Heart left ventricle (tissue), 16 donors: ENCODE measurements at regions not wholly inside any gene's neighbourhood (a gene's known extent, or its start where the extent isn't known, plus 50 kb on each side); places are given as distances from the start of the nearest gene placed in this dataset.

Source experiments
- ATAC-seq, 4 donors: fragments of 200-7000 bp; cut with Tn5 transposase; one replicate each; pipeline ENCODE4 v1.9.1; 2020 to 2022; ENCODE audit warnings: moderate library complexity in 4 of 4, mild to moderate bottlenecking in 3 of 4, moderate number of reproducible peaks in 1 of 4
- DNase-seq, 5 donors: peaks; one replicate each; pipeline ENCODE4 v3.0.0-alpha.2; 2020
- H3K27ac ChIP-seq, 12 donors: fragments of 200-600 bp; sonication (generic) in 4 of 12; one replicate each; pipeline versions ENCODE4 v1.5.0 to v1.8.0; 2016 to 2022; ENCODE audit warnings: mild to moderate bottlenecking in 2 of 12
- H3K27me3 ChIP-seq, 9 donors: fragments of 200-600 bp; sonication (generic) in 2 of 9; one replicate each; pipeline versions ENCODE4 v1.5.1 to v1.8.0; 2016 to 2022; ENCODE audit warnings: mild to moderate bottlenecking in 3 of 9
- H3K36me3 ChIP-seq, 9 donors: fragments of 200-600 bp; sonication (generic) in 2 of 9; one replicate each; pipeline versions ENCODE4 v1.5.0 to v1.8.0; 2018 to 2022; ENCODE audit warnings: mild to moderate bottlenecking in 2 of 9
- H3K4me1 ChIP-seq, 12 donors: fragments of 200-600 bp; sonication (generic) in 4 of 12; one replicate each; pipeline versions ENCODE4 v1.5.0 to v1.8.0; 2016 to 2022; ENCODE audit warnings: mild to moderate bottlenecking in 3 of 12
- H3K4me3 ChIP-seq, 12 donors: fragments of 200-600 bp; sonication (generic) in 4 of 12; one replicate each; pipeline versions ENCODE4 v1.5.0 to v1.8.0; 2017 to 2022; ENCODE audit warnings: mild to moderate bottlenecking in 9 of 12, moderate library complexity in 4 of 12
- H3K9me3 ChIP-seq, 12 donors: fragments of 200-600 bp; sonication (generic) in 4 of 12; one replicate each; pipeline versions ENCODE4 v1.5.0 to v1.8.0; 2016 to 2022; ENCODE audit warnings: mild to moderate bottlenecking in 1 of 12
- CTCF ChIP-seq, 12 donors: fragments of 200-600 bp; sonication (generic) in 4 of 12; IDR thresholded peaks; one replicate each; pipeline versions ENCODE4 v1.5.0 to v1.8.0; 2018 to 2022; ENCODE audit warnings: antibody characterized with exemption in 12 of 12, mild to moderate bottlenecking in 5 of 12
- POLR2A ChIP-seq, 2 donors: fragments of 450-650 bp; IDR thresholded peaks; one replicate each; pipeline ENCODE4 v1.6.1; 2017; ENCODE audit warnings: antibody characterized with exemption in 2 of 2, mild to moderate bottlenecking in 2 of 2, moderate library complexity in 2 of 2
- WGBS, 4 donors: extraction: QIAGEN DNeasy Blood & Tissue Kit in 2 of 4; methylation state at CpG; one replicate each; pipeline versions ENCODE4 v1.1.5 to v1.1.7; 2013 to 2018; 5-methylcytosine and 5-hydroxymethylcytosine counted together
- intact Hi-C, 10 donors: fragments of 100-400 bp; cut with DNase I; formaldehyde crosslinking; loops; one replicate each; pipeline versions ENCODE4 v1.11.1 to v1.14.2; 2022
- donor health status: ischemic (EF 13 %, LVEDD 7.1; RV severe dilation, severe dysfunction).
- donor health status: healthy with polysubstance abuse.
- donor health status: DM: no; HTN: yes; CAD: no.
- donor health status: DM: no; HTN: no; CAD: no.
- donor health status: ischemic (EF 25% LVEDD 6.9; RV normal size, moderate dysfunction).
- donor health status: ischemic (EF 25% LVEDD 5.7; RV mildly dilated, moderate dysfunction).
- donor health status: healthy.
- donor health status: DM: yes; HTN: yes; CAD: no.
- donor health status: ischemic (EF 35%, LVEDD 5.7; RV mildly dilated, moderate dysfunction).
- donor health status: nonischemic (EF 11% LVEDD 7.7; RV severe dilation, severe dysfunction).
- donor health status: DM: yes; HTN: yes; CAD: no.
- donor health status: PGD.
- donor health status: ischemic (EF 29% LVEDD 5.4; RV normal size, mild dysfunction).
- donor health status: nonischemic (EF 23%, LVEDD 6.1; RV moderate dilation, normal function).

- Histone ChIP-seq H3K9me3 (no peaks in the 10 kb centered on the region), H3K27me3 (peaks cover 0 to 34% (median 9%) of the 10 kb centered on the region in 9 donors), H3K36me3 (no peaks in the 10 kb centered on the region), H3K4me3 (no peak overlapping the region), H3K27ac (no peak overlapping the region), H3K4me1 (no peaks in the 10 kb centered on the region)
- no peak for TF ChIP-seq POLR2A (IDR thresholded peaks at IDR 0.05)
- TF ChIP-seq CTCF (IDR thresholded peaks at IDR 0.05), result no peak
- DNase-seq (no peak), ATAC-seq (no peak)
- intact Hi-C loops, result no loop called here
- 26 to 34% (median 28%) methylated on average over 9 of the region's 9 CpGs for WGBS, 4 donors
These were observed 270.9 kb upstream of the FOXF1 start for GRCh38 chr16:86239381-86239780.

- no peak for DNase-seq
- Histone ChIP-seq H3K4me1 (no peaks in the 10 kb centered on the region), H3K27ac (no peak overlapping the region), H3K27me3 (peaks cover 0 to 41% (median 9%) of the 10 kb centered on the region in 9 donors), H3K9me3 (peaks cover 0 to 9% (median 0%) of the 10 kb centered on the region in 12 donors), H3K4me3 (no peak overlapping the region), H3K36me3 (no peaks in the 10 kb centered on the region)
- WGBS, 4 donors, result 63 to 76% (median 65%) methylated on average over 9 of the region's 9 CpGs
- ATAC-seq, result no peak
- TF ChIP-seq CTCF (IDR thresholded peaks at IDR 0.05) (no peak), POLR2A (IDR thresholded peaks at IDR 0.05) (no peak)
- intact Hi-C loops, result no loop called here
These were observed 269.5 kb upstream of the FOXF1 start for GRCh38 chr16:86240716-86241363.

GRCh38 chr16:86241681-86242080, 268.6 kb upstream of the FOXF1 start:
- no peak for TF ChIP-seq CTCF (IDR thresholded peaks at IDR 0.05)
- TF ChIP-seq POLR2A (IDR thresholded peaks at IDR 0.05), result no peak
- H3K4me1 ChIP-seq, result no peaks in the 10 kb centered on the region

GRCh38 chr16:86242244-86243122, 267.8 kb upstream of the FOXF1 start:
- Histone ChIP-seq H3K4me3 (no peak overlapping the region), H3K9me3 (peaks cover 0 to 9% (median 0%) of the 10 kb centered on the region in 12 donors), H3K27ac (no peak overlapping the region), H3K36me3 (no peaks in the 10 kb centered on the region), H3K27me3 (peaks cover 0 to 41% (median 9%) of the 10 kb centered on the region in 9 donors), H3K4me1 (no peaks in the 10 kb centered on the region)
- DNase-seq (no peak), ATAC-seq (peak in 1 of 4 donors; percentile 20)
- intact Hi-C loops, result no loop called here
- WGBS, 4 donors, result 79 to 84% (median 82%) methylated on average over 15 to 16 of the region's 16 CpGs
- TF ChIP-seq POLR2A (IDR thresholded peaks at IDR 0.05) (no peak), CTCF (IDR thresholded peaks at IDR 0.05) (no peak)

More at GRCh38 chr16:86241681-86242080, 268.6 kb upstream of the FOXF1 start:
- no peak overlapping the region for H3K4me3 ChIP-seq
- DNase-seq (no peak), ATAC-seq (no peak)
- H3K9me3 ChIP-seq, result peaks cover 0 to 9% (median 0%) of the 10 kb centered on the region in 12 donors
- intact Hi-C loops, result no loop called here
- peaks cover 0 to 41% (median 9%) of the 10 kb centered on the region in 9 donors for H3K27me3 ChIP-seq
- 39 to 48% (median 43%) methylated on average over 7 of the region's 7 CpGs for WGBS, 4 donors
- H3K36me3 ChIP-seq, result no peaks in the 10 kb centered on the region
- no peak overlapping the region for H3K27ac ChIP-seq
